SU-DHL-6 (cell line): ENCODE measurements at regions not wholly inside any gene's neighbourhood (a gene's known extent, or its start where the extent isn't known, plus 50 kb on each side); places are given as distances from the start of the nearest gene placed in this dataset.

Experiments used
- CTCF ChIP-seq: fragments of 200-600 bp; sonication (generic); IDR thresholded peaks from one replicate; pipeline ENCODE4 v1.5.1; 2017; ENCODE audit warnings: antibody characterized with exemption, mild to moderate bottlenecking, low read length, moderate library complexity; ENCODE audit not compliant: insufficient read depth, poor library complexity, severe bottlenecking
- EZH2phosphoT487 ChIP-seq: fragments of 200-600 bp; sonication (generic), shearing (Covaris generic); conservative IDR thresholded peaks from 2 replicates; pipeline ENCODE4 v1.6.1; 2018; ENCODE audit warnings: mild to moderate bottlenecking, antibody characterized with exemption, low read length, moderate library complexity, mixed read lengths

DNA sequence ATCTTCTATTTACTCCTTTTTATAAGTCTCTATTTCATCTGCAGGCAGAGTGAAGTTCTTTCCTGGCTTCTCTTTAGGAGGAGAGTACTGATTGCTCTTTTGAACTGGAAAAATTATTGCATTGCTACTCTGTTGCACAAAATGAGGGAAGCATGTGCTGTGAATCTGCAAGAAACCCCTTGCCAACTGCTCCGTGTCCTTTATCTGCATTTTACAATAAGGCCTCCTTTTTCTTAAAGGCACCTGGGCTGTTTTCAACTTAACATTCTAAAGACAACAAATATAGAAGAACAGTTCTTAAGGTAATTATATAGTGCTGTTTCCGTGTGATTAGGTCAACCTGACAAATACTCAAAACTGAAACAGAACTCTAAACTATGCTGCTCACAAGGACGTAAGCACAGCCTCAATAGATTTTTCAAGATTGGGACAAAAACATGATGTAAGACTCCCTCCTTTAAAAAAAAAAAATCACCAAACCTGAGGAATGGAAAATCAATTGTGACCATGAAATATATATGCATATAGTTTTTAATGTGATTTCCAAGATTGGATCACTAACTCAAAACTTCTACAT is 716.6 kb upstream of the INTU start:
- TF ChIP-seq CTCF: no peak
- no peak for TF ChIP-seq EZH2phosphoT487
